ENCODE measurements at regions not wholly inside any gene's neighbourhood (a gene's known extent, or its start where the extent isn't known, plus 50 kb on each side); places are given as distances from the start of the nearest gene placed in this dataset.

DNA sequence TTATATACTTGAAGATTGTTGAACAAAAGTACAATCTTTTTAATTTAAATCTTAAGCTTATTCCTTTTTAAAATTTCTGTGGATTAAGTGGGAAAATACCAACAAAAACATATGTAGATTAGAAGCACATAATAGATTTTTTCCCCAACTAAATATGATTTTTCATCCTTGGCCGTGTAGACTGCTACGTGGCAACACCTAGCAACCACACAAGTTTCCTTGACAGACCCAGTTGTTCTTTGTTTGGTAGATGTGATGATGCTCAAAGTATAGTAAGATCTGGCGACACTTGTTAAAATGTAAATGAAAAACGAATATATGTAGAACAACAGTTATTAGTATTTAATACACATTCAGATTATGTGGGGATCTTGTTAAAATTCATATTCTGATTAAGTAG is 271.0 kb upstream of the ROBO2 start:
- TF ChIP-seq, protein P1, sequence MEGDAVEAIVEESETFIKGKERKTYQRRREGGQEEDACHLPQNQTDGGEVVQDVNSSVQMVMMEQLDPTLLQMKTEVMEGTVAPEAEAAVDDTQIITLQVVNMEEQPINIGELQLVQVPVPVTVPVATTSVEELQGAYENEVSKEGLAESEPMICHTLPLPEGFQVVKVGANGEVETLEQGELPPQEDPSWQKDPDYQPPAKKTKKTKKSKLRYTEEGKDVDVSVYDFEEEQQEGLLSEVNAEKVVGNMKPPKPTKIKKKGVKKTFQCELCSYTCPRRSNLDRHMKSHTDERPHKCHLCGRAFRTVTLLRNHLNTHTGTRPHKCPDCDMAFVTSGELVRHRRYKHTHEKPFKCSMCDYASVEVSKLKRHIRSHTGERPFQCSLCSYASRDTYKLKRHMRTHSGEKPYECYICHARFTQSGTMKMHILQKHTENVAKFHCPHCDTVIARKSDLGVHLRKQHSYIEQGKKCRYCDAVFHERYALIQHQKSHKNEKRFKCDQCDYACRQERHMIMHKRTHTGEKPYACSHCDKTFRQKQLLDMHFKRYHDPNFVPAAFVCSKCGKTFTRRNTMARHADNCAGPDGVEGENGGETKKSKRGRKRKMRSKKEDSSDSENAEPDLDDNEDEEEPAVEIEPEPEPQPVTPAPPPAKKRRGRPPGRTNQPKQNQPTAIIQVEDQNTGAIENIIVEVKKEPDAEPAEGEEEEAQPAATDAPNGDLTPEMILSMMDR (IDR thresholded peaks at IDR 0.05), result no peak
- no peak for TF ChIP-seq POLR2A (IDR thresholded peaks at IDR 0.05)

All from Peyer's patch (tissue), 4 donors.